Embryonic facial prominence (tissue), 1 donor: ENCODE measurements at regions not wholly inside any gene's neighbourhood (a gene's known extent, or its start where the extent isn't known, plus 50 kb on each side); places are given as distances from the start of the nearest gene placed in this dataset.
"Not testable (repeated sequence)": the region's sequence is repeated elsewhere in the genome, so short reads cannot be mapped to it uniquely, and the experiment has no call there.

Experiments
- DNase-seq: peaks from one replicate; pipeline ENCODE4 v3.0.0-alpha.2; 2016; ENCODE audit errors: extremely low spot score

DNA sequence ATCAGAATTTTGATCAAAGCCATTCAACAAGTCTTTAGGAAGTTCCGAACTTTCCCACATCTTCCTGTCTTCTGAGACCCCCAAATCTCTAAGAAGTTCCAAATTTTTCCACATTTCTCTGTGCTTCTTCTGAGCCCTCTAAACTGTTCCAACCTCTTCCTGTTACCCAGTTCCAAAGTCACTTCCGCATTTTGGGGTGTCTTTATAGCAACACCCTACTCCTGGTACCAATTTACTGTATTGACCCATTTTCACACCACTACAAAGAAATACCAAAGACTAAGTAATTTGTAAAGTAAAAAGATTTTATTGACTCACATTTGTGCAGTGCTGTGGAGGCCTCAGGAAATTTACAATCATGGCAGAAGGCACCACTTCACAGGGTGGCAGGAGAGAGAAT is 385.8 kb upstream of the GHITM start:
- DNase-seq: no peak

- DNase-seq: no peak
These were observed 384.5 kb upstream of the GHITM start for GRCh38 chr10:83754857-83755256.

- DNase-seq: no peak
These were observed 379.2 kb upstream of the GHITM start for GRCh38 chr10:83760142-83760541.

- DNase-seq: no peak
These were observed 374.6 kb upstream of the GHITM start for GRCh38 chr10:83764666-83765065.

DNA sequence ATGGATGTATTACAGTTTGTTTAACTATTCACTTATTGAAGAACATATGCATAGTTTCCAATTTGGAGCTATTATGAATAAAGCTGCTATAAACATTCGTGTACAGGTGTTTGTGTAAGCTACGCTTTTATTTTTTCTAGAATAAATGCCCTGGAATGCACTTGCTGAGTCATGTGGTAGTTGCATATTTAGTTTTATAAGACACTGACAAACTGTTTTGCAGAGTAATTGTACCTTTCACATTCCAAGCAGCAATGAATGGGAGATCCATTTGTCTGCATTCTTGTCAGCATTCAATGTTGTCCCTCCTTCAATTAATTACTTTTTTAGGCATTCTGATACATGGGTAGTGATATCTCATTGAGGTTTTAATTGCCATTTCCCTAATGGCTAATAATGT is 373.6 kb upstream of the GHITM start:
- DNase-seq: no peak

DNA sequence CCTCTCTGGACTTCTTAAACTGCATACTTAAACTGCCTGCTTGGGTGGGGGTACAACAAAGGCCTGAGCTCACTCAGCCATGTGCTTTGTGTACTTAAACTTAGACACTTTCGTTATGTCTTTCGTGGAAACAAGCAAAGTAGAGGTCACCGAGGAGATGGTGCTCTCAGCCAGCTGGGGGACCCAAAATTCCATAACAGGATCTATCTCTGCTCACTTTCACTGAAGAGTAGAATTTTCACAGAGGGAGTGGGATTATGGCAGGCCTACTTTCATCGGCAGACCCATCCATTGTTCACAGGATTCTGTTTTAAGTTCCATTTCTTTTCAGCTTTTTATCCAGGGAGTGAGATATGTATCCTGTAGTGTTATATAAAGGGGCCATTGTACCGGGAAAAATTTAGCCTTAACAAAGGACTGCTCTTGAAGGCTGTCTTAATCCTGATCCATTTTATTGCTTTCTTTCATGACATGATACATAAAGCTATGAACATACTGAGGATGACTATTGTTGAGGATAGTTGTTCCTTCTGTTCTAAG is 370.0 kb upstream of the GHITM start:
- DNase-seq: no peak

DNA sequence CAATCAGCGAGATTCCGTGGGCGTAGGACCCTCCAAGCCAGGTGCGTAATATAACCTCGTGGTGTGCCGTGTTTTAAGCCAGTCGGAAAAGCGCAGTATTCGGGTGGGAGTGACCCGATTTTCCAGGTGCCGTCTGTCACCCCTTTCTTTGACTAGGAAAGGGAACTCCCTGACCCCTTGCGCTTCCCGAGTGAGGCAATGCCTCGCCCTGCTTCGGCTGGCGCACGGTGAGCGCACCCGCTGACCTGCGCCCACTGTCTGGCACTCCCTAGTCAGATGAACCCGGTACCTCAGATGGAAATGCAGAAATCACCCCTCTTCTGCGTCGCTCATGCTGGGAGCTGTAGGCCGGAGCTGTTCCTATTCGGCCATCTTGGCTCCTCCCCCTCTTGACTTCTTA is 352.6 kb upstream of the GHITM start:
- DNase-seq: not testable (repeated sequence)

- DNase-seq: no peak
These were observed 337.3 kb upstream of the GHITM start for GRCh38 chr10:83801983-83802382.

- DNase-seq: no peak
These were observed 332.6 kb upstream of the GHITM start for GRCh38 chr10:83806717-83807116.

DNA sequence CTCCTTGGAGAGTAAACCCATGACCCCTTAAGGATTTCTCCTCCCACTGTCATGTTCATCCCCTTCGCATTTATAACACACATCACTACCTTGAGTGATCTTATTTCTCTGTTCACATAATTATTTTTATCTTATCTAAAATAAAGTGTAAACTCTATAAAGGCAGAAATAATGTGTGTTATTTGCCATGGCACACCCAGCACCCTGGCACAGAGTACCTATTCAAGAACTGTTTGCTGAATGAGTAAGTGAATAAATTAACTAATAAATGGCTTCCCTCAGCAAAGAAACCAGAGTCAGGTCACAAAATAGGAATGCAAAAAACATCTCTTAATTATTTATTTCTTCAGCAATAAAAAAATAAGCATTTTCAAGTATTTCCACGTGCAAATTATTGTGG is 330.3 kb upstream of the GHITM start:
- DNase-seq: no peak

DNA sequence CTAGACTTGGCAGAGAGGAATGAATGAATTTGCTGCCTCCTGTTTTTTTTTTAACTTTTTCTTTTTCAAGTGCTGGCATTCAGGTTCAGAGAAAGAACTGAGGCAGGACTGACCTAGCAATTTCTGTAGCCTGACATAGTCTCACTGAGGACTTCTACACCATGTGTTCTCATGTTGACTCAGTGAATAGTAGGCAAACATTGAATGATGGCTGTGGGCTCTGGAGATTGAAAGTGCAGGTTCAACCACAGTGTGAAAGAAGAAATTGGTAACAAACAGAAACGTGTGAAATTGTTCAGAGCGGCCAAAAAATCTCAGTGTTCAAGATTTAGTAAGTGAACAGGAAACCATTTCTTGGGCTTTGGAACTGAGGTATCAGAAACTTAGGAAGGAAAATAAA is 322.4 kb upstream of the GHITM start:
- DNase-seq: no peak

GRCh38 chr10:83817797-83818196 is 321.5 kb upstream of the GHITM start:
- no peak for DNase-seq

- no peak for DNase-seq
These were observed 319.7 kb upstream of the GHITM start for GRCh38 chr10:83819609-83820008.

DNA sequence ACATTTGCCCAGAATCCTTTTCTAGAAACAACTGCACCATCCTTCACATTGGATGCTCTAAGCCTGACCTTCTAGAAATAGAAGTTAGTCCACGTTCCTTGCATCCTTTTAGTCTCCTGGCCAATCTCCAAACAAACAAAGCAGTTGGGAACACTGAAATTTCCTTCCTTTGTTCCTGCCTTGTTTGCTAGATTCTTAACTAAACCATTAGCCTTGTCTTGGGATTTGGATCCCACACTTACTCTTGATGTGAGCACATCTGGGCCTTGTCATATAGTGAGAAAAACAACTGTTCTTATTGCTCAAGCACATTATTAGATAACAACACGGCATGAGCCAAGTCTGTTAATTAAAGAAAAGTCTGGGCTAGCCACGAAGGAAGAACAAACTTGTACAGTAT is 319.3 kb upstream of the GHITM start:
- no peak for DNase-seq

GRCh38 chr10:83824099-83824498 is 315.2 kb upstream of the GHITM start:
- DNase-seq: no peak

DNA sequence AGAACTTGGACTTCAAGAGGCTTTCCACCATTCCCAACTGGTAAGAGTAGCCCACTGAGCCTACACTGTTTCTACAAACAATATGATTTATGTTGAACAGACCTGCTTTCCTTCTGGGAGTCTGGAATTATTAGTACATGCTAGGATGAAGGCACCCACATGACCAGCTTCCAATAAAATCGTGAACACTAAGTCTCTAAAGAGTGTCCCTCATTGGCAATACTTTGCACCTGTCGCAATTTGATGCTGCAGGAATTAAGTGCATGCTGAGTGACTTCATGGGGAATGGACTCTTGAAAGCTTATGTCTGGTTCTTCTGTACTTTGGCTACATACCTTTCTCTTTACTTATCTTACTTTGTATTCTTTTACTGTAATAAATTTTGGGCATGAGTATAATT is 305.2 kb upstream of the GHITM start:
- DNase-seq: no peak

GRCh38 chr10:83835945-83836745 is 303.2 kb upstream of the GHITM start:
- no peak for DNase-seq

GRCh38 chr10:83848677-83849076 is 290.6 kb upstream of the GHITM start:
- no peak for DNase-seq

DNA sequence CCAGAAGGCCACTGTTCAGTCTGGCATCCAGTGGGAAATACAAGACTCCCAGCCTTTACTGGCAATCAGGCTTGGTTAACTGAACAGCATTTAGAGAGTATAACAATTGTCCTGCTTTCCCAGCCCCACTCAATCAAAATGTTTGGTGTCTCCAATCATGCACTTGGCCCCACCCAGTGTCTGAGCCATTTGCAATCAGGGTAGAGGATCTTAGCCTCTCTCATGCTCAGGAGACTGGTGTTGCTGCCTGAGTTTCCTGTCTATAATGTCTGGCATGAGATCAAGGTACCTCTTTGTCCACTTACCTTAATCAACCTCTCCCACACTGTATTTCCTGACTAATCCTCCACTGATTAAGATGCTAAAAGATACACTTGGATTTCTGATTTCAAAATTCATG is 290.2 kb upstream of the GHITM start:
- DNase-seq: no peak

- DNase-seq: no peak
These were observed 287.2 kb upstream of the GHITM start for GRCh38 chr10:83852146-83852545.

GRCh38 chr10:83862723-83863122 is 276.6 kb upstream of the GHITM start:
- DNase-seq: no peak

DNA sequence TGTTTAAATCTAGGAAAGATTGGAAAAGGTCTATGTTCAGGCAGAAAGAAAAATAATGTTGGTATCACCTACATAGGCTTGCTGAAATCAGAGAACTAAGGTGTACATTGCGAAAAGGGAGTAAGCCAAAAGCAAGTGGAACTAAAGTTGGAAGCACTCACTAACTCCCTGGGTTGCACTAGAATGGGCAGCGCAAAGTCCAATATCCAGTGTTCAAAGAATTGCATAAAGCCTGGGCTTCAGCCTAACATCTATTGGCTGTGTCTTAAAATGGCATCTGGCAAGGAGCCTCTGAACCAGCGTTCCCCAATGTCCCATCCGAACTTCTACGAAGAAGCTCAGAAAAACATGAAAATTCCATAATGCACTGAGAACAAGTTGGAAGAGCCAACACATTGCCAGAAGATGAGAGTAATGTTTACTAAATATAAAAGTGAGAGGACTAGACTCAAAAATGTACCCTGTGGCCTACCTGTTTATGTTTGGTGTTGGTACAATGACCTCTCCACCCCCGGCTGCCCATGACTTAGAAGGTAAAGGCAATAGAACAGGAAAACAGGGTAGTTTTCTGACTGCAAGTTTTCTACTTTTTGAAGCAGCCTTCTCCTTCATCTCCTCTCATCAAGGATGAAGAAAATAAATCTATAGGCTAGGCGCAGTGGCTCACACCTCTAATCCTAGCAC is 275.9 kb upstream of the GHITM start:
- no peak for DNase-seq

DNA sequence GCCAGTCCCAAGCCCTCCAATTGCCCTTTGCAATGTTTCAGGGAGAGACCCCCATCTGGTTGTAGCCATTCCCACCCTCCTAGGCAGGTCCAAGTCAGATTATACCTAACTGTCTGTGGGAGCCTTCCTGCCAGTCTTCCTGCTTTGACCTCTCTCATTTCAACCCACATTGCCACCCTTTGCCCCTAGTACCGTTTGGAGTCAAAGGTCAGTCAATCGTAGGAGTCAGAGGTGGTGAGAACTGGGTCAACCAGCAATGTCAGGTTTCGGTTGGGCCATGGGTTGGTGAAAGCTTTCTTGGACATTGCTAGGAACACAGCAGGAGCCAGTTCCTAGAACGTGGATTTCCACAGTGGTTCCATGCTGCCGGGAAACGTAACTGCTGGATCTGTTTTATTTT is 269.4 kb upstream of the GHITM start:
- DNase-seq: no peak
